ENCODE measurements at regions not wholly inside any gene's neighbourhood (a gene's known extent, or its start where the extent isn't known, plus 50 kb on each side); places are given as distances from the start of the nearest gene placed in this dataset.

DNA sequence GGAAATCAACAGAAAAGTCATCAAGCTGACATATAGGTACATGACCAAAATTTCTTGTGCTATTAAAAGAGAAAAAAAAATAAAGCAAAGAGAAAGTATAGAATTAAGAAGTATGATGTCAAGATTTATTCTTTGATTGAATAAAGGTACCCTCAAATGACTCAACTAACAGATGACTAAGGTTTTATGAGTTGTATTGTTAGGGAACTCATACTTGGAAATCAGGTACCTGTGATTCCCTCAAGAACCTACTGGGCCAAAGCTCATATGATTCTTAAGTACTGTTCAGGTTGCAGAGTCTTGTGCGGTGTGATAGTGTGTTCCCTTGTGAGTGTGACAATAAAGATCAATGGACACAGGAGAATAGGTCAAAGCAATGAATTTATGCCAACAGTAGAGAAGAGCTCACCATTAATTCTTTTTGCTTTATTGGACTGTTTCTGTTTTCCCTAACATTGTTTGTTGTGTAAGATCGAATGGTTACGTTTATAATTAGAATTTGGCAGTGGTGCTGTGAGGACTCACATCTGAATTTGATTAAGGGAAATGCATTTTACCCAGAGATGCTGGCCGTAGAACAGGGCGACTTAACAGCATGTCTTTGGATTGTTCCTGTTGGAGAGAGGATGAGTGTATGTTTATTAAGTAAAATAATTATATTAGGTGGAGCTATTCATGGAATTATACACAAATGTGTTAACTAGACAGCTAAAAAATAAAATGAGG is 293.2 kb upstream of the SEMA3D start:
- ATAC-seq (ENCODE audit: low FRiP score in 2 of 2), result peak in 1 of 2 donors; percentile 56
- WGBS, 2 donors, result 60 to 64% methylated on average over 5 of the region's 5 CpGs

DNA sequence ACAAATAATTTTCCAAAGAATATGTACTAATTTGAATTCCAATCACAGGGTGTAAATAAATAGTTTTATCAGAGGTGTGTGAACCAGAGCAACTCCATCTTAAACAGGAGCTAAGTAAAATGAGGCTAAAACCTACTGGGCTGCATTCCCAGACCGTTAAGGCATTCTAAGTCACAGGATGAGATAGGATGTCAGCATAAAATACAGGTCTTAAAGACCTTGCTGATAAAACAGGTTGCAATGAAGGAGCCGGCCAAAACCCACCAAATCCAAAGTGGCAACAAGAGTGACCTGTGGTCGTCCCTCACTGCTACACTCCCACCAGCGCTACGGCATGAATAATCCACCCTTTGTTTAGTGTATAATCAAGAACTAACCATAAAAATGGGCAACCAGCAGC is 291.7 kb upstream of the SEMA3D start:
- TF ChIP-seq, protein P1, sequence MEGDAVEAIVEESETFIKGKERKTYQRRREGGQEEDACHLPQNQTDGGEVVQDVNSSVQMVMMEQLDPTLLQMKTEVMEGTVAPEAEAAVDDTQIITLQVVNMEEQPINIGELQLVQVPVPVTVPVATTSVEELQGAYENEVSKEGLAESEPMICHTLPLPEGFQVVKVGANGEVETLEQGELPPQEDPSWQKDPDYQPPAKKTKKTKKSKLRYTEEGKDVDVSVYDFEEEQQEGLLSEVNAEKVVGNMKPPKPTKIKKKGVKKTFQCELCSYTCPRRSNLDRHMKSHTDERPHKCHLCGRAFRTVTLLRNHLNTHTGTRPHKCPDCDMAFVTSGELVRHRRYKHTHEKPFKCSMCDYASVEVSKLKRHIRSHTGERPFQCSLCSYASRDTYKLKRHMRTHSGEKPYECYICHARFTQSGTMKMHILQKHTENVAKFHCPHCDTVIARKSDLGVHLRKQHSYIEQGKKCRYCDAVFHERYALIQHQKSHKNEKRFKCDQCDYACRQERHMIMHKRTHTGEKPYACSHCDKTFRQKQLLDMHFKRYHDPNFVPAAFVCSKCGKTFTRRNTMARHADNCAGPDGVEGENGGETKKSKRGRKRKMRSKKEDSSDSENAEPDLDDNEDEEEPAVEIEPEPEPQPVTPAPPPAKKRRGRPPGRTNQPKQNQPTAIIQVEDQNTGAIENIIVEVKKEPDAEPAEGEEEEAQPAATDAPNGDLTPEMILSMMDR (IDR thresholded peaks at IDR 0.05), result no peak
- TF ChIP-seq POLR2AphosphoS5 (IDR thresholded peaks at IDR 0.05) (no peak), EP300 (IDR thresholded peaks at IDR 0.05) (no peak), POLR2A (IDR thresholded peaks at IDR 0.05) (no peak)
- DNase-seq (no peak), ATAC-seq (ENCODE audit: low FRiP score in 2 of 2) (no peak)
- no peaks in the 10 kb centered on the region for H3K9me3 ChIP-seq
- no peaks in the 10 kb centered on the region for H3K27me3 ChIP-seq
- no peaks in the 10 kb centered on the region for H3K36me3 ChIP-seq
- H3K4me3 ChIP-seq, result no peak overlapping the region
- WGBS, 2 donors, result 79 to 91% methylated on average over 5 of the region's 5 CpGs
- no peak overlapping the region for H3K27ac ChIP-seq
- peaks cover 0 to 3% (median 0%) of the 10 kb centered on the region in 4 donors for H3K4me1 ChIP-seq

More for the DNA sequence above, 293.2 kb upstream of the SEMA3D start:
- no peak overlapping the region for H3K4me3 ChIP-seq
- peaks cover 0 to 3% (median 0%) of the 10 kb centered on the region in 4 donors for H3K4me1 ChIP-seq
- no peak overlapping the region for H3K27ac ChIP-seq
- H3K9me3 ChIP-seq, result no peaks in the 10 kb centered on the region
- H3K36me3 ChIP-seq, result no peaks in the 10 kb centered on the region
- TF ChIP-seq EP300 (IDR thresholded peaks at IDR 0.05), result no peak
- TF ChIP-seq, protein P1 (IDR thresholded peaks at IDR 0.05), result no peak
- TF ChIP-seq POLR2A (IDR thresholded peaks at IDR 0.05), result no peak
- TF ChIP-seq POLR2AphosphoS5 (IDR thresholded peaks at IDR 0.05), result no peak
- H3K27me3 ChIP-seq, result no peaks in the 10 kb centered on the region
- DNase-seq, result no peak

DNA sequence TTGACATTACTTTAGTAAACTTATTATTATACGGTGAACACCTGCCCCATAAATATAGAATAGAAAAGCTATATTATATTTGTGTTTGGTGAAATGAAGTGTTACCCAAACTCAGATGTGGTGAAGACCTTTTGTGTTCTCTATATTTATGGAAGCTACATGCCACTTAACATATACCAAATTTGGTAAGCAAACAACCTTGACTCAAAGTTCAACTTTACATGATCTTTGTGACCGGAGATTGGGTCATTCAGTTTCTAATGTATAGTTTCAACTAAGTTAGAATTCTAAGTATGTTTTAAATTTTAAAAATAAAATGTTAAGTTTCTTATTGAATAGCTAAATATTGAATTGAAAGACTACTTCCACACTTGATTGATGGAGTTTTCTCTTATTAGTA is 288.6 kb upstream of the SEMA3D start:
- 87 to 91% methylated on average over 2 of the region's 2 CpGs for WGBS, 2 donors
- Histone ChIP-seq H3K36me3 (no peaks in the 10 kb centered on the region), H3K27ac (no peak overlapping the region), H3K4me3 (no peak overlapping the region), H3K4me1 (no peaks in the 10 kb centered on the region), H3K9me3 (no peaks in the 10 kb centered on the region), H3K27me3 (no peaks in the 10 kb centered on the region)
- no peak for ATAC-seq (ENCODE audit: low FRiP score in 2 of 2)
- no peak for DNase-seq
- no peak for TF ChIP-seq POLR2A (IDR thresholded peaks at IDR 0.05)
- no peak for TF ChIP-seq EP300 (IDR thresholded peaks at IDR 0.05)
- TF ChIP-seq POLR2AphosphoS5 (IDR thresholded peaks at IDR 0.05), result no peak
- TF ChIP-seq, protein P1 (IDR thresholded peaks at IDR 0.05), result no peak

DNA sequence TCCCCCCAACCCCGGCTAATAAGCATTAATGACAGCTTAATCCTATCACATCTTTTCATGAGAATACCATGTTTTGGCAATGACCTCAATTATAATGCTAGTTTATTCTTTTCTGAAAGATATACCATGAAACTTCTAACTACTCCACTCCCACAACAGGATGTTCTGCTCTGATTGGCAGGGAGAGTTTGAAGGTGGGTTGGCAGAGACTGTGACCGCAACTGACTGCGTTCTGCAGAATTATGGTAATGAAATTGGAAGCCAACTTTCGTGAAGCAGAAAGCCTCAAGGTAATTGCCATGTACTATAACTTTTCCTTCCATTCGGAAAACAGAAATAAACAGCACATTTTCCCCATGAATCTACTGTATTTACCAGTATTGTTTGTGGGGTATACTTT is 288.2 kb upstream of the SEMA3D start:
- no peaks in the 10 kb centered on the region for H3K4me1 ChIP-seq
- 81 to 89% methylated on average over 5 of the region's 5 CpGs for WGBS, 2 donors
- TF ChIP-seq, protein P1 (IDR thresholded peaks at IDR 0.05), result no peak
- TF ChIP-seq POLR2AphosphoS5 (IDR thresholded peaks at IDR 0.05), result no peak
- no peak for TF ChIP-seq POLR2A (IDR thresholded peaks at IDR 0.05)
- TF ChIP-seq EP300 (IDR thresholded peaks at IDR 0.05), result no peak
- DNase-seq (no peak), ATAC-seq (ENCODE audit: low FRiP score in 2 of 2) (no peak)
- H3K4me3 ChIP-seq, result no peak overlapping the region
- no peaks in the 10 kb centered on the region for H3K27me3 ChIP-seq
- no peaks in the 10 kb centered on the region for H3K36me3 ChIP-seq
- no peak overlapping the region for H3K27ac ChIP-seq
- no peaks in the 10 kb centered on the region for H3K9me3 ChIP-seq

DNA sequence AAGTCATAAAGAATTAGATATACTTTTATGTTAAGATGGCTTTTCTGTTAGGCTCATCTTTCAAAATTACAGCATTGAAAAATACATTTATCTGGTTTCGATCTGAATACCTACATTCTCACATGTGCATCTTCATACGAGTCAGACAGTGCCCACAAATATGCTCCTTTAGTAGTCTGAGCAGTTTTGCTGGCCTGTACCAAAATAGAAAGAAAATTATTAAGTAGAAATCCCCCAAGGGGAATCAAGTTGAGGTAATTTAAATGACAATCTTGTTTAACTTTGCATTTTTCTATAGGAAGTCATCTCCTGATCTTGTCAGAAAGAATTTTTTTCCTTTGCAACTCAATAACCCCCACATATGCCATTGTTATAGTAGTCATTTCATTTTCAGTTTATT is 287.4 kb upstream of the SEMA3D start:
- WGBS, 2 donors, result 79 to 86% methylated on average over 2 of the region's 2 CpGs
- no peaks in the 10 kb centered on the region for H3K9me3 ChIP-seq
- H3K27me3 ChIP-seq, result no peaks in the 10 kb centered on the region
- ATAC-seq (ENCODE audit: low FRiP score in 2 of 2) (no peak), DNase-seq (no peak)
- H3K4me3 ChIP-seq, result no peak overlapping the region
- TF ChIP-seq, protein P1 (IDR thresholded peaks at IDR 0.05), result no peak
- no peak for TF ChIP-seq EP300 (IDR thresholded peaks at IDR 0.05)
- TF ChIP-seq POLR2AphosphoS5 (IDR thresholded peaks at IDR 0.05), result no peak
- TF ChIP-seq POLR2A (IDR thresholded peaks at IDR 0.05), result no peak
- H3K4me1 ChIP-seq, result no peaks in the 10 kb centered on the region
- H3K36me3 ChIP-seq, result no peaks in the 10 kb centered on the region
- no peak overlapping the region for H3K27ac ChIP-seq
